ENCODE measurements at regions not wholly inside any gene's neighbourhood (a gene's known extent, or its start where the extent isn't known, plus 50 kb on each side); places are given as distances from the start of the nearest gene placed in this dataset.

- Mint-ChIP-seq H3K36me3 (ENCODE audit: insufficient read depth, unreplicated experiment) (no peaks in the 10 kb centered on the region), H3K4me1 (ENCODE audit: low read depth, unreplicated experiment) (no peaks in the 10 kb centered on the region)
These were observed 94.4 kb downstream of the NAV1 start for GRCh38 chr1:201633297-201633696.

DNA sequence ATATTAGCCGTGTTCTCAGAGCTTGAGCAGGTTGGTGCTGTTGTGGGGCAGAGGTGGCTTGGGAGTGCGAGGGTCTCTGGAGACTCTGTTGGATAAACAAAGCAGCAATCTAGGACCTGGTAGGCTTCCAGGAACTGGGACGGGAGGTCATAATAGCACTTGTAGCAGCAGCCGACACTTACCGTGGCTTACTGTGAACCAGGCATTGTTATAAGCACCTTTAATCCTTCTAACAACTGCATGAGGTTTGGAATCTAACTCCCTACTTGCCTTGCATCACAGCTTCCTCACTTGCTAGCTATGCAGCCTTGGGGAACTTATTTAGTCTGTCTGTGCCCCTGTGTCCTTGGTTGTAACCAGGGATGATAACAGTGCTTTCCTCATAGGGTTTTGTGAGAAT lies 94.9 kb downstream of the NAV1 start:
- H3K9me3 Mint-ChIP-seq (ENCODE audit: low read depth, unreplicated experiment) = no peaks in the 10 kb centered on the region
- no peaks in the 10 kb centered on the region for H3K4me1 Mint-ChIP-seq (ENCODE audit: low read depth, unreplicated experiment)
- CTCF ChIA-PET = no interaction called here
- no peak overlapping the region for H3K4me3 Mint-ChIP-seq (ENCODE audit: low read depth, unreplicated experiment)
- no TSS peak for BruUV-seq (replicated peaks)
- H3K36me3 Mint-ChIP-seq (ENCODE audit: insufficient read depth, unreplicated experiment) = no peaks in the 10 kb centered on the region
- peaks cover 31% of the 10 kb centered on the region for H3K27me3 Mint-ChIP-seq (ENCODE audit: unreplicated experiment)
- intact Hi-C loops (cut with micrococcal nuclease; ENCODE audit: unreplicated experiment) = no loop called here
- no peak for TF ChIP-seq CTCF (IDR thresholded peaks at IDR 0.05; ENCODE audit: unreplicated experiment)
- H3K27ac Mint-ChIP-seq (ENCODE audit: unreplicated experiment) = no peak overlapping the region
- no peak for DNase-seq

More at GRCh38 chr1:201633297-201633696, 94.4 kb downstream of the NAV1 start:
- Mint-ChIP-seq H3K9me3 (ENCODE audit: low read depth, unreplicated experiment) (no peaks in the 10 kb centered on the region), H3K27ac (ENCODE audit: unreplicated experiment) (no peak overlapping the region), H3K4me3 (ENCODE audit: low read depth, unreplicated experiment) (no peak overlapping the region), H3K27me3 (ENCODE audit: unreplicated experiment) (peaks cover 26% of the 10 kb centered on the region)
- intact Hi-C loops (cut with micrococcal nuclease; ENCODE audit: unreplicated experiment) = no loop called here
- no TSS peak for BruUV-seq (replicated peaks)
- TF ChIP-seq CTCF (IDR thresholded peaks at IDR 0.05; ENCODE audit: unreplicated experiment) = no peak
- CTCF ChIA-PET = no interaction called here
- no peak for DNase-seq

DNA sequence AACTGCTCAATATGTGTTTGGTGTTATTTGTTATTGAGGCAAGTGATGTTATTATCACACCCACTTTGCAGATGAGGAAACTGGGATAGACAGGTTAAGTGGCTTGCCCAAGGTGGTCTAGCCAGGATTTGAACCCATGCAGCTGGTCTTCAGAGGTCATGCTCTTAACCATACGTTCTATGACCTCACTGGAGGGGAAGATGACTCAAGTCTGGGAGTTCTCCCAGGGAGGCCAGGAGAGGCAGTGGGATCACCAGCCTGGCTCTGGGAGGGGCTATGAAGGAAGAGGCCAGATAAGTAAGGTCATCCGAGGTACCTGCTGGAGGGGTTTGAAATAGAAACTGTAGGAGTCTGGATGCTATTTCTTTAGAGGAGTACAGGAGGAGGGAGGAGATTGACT lies 95.3 kb downstream of the NAV1 start:
- no peak for TF ChIP-seq CTCF (IDR thresholded peaks at IDR 0.05; ENCODE audit: unreplicated experiment)
- Mint-ChIP-seq H3K27ac (ENCODE audit: unreplicated experiment) (no peak overlapping the region), H3K27me3 (ENCODE audit: unreplicated experiment) (peaks cover 35% of the 10 kb centered on the region), H3K36me3 (ENCODE audit: insufficient read depth, unreplicated experiment) (no peaks in the 10 kb centered on the region), H3K4me1 (ENCODE audit: low read depth, unreplicated experiment) (no peaks in the 10 kb centered on the region), H3K9me3 (ENCODE audit: low read depth, unreplicated experiment) (no peaks in the 10 kb centered on the region), H3K4me3 (ENCODE audit: low read depth, unreplicated experiment) (no peak overlapping the region)
- DNase-seq = no peak
- CTCF ChIA-PET = interaction anchor here (0.6 kb wide), 1 partner anchor 48 kb away, joined by 3 read pairs; no protein-coding TSS in a partner anchor
- no TSS peak for BruUV-seq (replicated peaks)
- intact Hi-C loops (cut with micrococcal nuclease; ENCODE audit: unreplicated experiment) = no loop called here

- no peak overlapping the region for H3K27ac Mint-ChIP-seq (ENCODE audit: unreplicated experiment)
- H3K4me3 Mint-ChIP-seq (ENCODE audit: low read depth, unreplicated experiment) = no peak overlapping the region
- no peaks in the 10 kb centered on the region for H3K9me3 Mint-ChIP-seq (ENCODE audit: low read depth, unreplicated experiment)
- BruUV-seq (replicated peaks) = no TSS peak
- TF ChIP-seq CTCF (IDR thresholded peaks at IDR 0.05; ENCODE audit: unreplicated experiment) = no peak
- intact Hi-C loops (cut with micrococcal nuclease; ENCODE audit: unreplicated experiment) = no loop called here
- peaks cover 49% of the 10 kb centered on the region for H3K27me3 Mint-ChIP-seq (ENCODE audit: unreplicated experiment)
- no peak for DNase-seq
- H3K4me1 Mint-ChIP-seq (ENCODE audit: low read depth, unreplicated experiment) = no peaks in the 10 kb centered on the region
- H3K36me3 Mint-ChIP-seq (ENCODE audit: insufficient read depth, unreplicated experiment) = no peaks in the 10 kb centered on the region
- CTCF ChIA-PET = no interaction called here
These were observed 97.2 kb downstream of the NAV1 start for GRCh38 chr1:201636097-201636496.
